Liver (tissue), 3 donors: ENCODE measurements at regions not wholly inside any gene's neighbourhood (a gene's known extent, or its start where the extent isn't known, plus 50 kb on each side); places are given as distances from the start of the nearest gene placed in this dataset.

Experiments
- ATF3 ChIP-seq: IDR thresholded peaks from 2 replicates; pipeline ENCODE4 v1.6.1; 2016; ENCODE audit warnings: antibody characterized with exemption
- CTCF ChIP-seq: fragments of 150-350 bp; IDR thresholded peaks from 2 replicates; pipeline ENCODE4 v1.5.1; 2017; ENCODE audit warnings: improper control_type of control experiment, low read depth, low read length; ENCODE audit not compliant: missing input control
- FOXA1 ChIP-seq: IDR thresholded peaks from 2 replicates; pipeline ENCODE4 v1.6.1; 2016; ENCODE audit warnings: antibody characterized with exemption
- GABPA ChIP-seq, 2 donors: IDR thresholded peaks in 1 of 2; conservative IDR thresholded peaks in 1 of 2; 2 replicates each; pipeline ENCODE4 v1.6.1; 2016; ENCODE audit warnings: antibody characterized with exemption in 2 of 2, mild to moderate bottlenecking in 1 of 2, moderate library complexity in 1 of 2
- JUND ChIP-seq, 2 donors: IDR thresholded peaks; 2 replicates each; pipeline ENCODE4 v1.6.1; 2016; ENCODE audit warnings: antibody characterized with exemption in 2 of 2
- MAX ChIP-seq: IDR thresholded peaks from 2 replicates; pipeline ENCODE4 v1.6.1; 2016; ENCODE audit warnings: antibody characterized with exemption
- RAD21 ChIP-seq, 2 donors: IDR thresholded peaks; 2 replicates each; pipeline ENCODE4 v1.6.1; 2016; ENCODE audit warnings: antibody characterized with exemption in 2 of 2, mild to moderate bottlenecking in 2 of 2
- RXRA ChIP-seq, 2 donors: IDR thresholded peaks; 2 replicates each; pipeline ENCODE4 v1.6.1; 2017 to 2018; ENCODE audit warnings: antibody characterized with exemption in 2 of 2, mild to moderate bottlenecking in 1 of 2
- SP1 ChIP-seq: IDR thresholded peaks from 2 replicates; pipeline ENCODE4 v1.6.1; 2018; ENCODE audit warnings: antibody characterized with exemption, mild to moderate bottlenecking
- TAF1 ChIP-seq: conservative IDR thresholded peaks from 2 replicates; pipeline ENCODE4 v1.6.1; 2016; ENCODE audit warnings: antibody characterized with exemption, mild to moderate bottlenecking
- YY1 ChIP-seq: IDR thresholded peaks from 2 replicates; pipeline ENCODE4 v1.6.1; 2016; ENCODE audit warnings: antibody characterized with exemption, mild to moderate bottlenecking
- TF ChIP-seq, protein P1 (sequence below): IDR thresholded peaks from 2 replicates; pipeline ENCODE4 v1.6.1; 2016; ENCODE audit warnings: antibody characterized with exemption
- TF ChIP-seq, protein P2 (sequence below): IDR thresholded peaks from 2 replicates; pipeline ENCODE4 v1.6.1; 2016; ENCODE audit warnings: antibody characterized with exemption, mild to moderate bottlenecking
- donor health status: healthy.
- donor health status: healthy.

GRCh38 chr13:85317781-85318180 lies 481.4 kb downstream of the SLITRK6 start:
- TF ChIP-seq GABPA (IDR thresholded peaks at IDR 0.05 in 1 of 2, conservative IDR thresholded peaks at IDR 0.05 in 1 of 2) (no peak), CTCF (no peak), ATF3 (no peak), MAX (no peak), RXRA (IDR thresholded peaks at IDR 0.05) (no peak), JUND (IDR thresholded peaks at IDR 0.05) (no peak), YY1 (no peak), FOXA1 (no peak), TAF1 (no peak), RAD21 (IDR thresholded peaks at IDR 0.05) (no peak), SP1 (no peak)
- TF ChIP-seq, protein P1, sequence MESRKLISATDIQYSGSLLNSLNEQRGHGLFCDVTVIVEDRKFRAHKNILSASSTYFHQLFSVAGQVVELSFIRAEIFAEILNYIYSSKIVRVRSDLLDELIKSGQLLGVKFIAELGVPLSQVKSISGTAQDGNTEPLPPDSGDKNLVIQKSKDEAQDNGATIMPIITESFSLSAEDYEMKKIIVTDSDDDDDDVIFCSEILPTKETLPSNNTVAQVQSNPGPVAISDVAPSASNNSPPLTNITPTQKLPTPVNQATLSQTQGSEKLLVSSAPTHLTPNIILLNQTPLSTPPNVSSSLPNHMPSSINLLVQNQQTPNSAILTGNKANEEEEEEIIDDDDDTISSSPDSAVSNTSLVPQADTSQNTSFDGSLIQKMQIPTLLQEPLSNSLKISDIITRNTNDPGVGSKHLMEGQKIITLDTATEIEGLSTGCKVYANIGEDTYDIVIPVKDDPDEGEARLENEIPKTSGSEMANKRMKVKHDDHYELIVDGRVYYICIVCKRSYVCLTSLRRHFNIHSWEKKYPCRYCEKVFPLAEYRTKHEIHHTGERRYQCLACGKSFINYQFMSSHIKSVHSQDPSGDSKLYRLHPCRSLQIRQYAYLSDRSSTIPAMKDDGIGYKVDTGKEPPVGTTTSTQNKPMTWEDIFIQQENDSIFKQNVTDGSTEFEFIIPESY = no peak
- TF ChIP-seq, protein P2, sequence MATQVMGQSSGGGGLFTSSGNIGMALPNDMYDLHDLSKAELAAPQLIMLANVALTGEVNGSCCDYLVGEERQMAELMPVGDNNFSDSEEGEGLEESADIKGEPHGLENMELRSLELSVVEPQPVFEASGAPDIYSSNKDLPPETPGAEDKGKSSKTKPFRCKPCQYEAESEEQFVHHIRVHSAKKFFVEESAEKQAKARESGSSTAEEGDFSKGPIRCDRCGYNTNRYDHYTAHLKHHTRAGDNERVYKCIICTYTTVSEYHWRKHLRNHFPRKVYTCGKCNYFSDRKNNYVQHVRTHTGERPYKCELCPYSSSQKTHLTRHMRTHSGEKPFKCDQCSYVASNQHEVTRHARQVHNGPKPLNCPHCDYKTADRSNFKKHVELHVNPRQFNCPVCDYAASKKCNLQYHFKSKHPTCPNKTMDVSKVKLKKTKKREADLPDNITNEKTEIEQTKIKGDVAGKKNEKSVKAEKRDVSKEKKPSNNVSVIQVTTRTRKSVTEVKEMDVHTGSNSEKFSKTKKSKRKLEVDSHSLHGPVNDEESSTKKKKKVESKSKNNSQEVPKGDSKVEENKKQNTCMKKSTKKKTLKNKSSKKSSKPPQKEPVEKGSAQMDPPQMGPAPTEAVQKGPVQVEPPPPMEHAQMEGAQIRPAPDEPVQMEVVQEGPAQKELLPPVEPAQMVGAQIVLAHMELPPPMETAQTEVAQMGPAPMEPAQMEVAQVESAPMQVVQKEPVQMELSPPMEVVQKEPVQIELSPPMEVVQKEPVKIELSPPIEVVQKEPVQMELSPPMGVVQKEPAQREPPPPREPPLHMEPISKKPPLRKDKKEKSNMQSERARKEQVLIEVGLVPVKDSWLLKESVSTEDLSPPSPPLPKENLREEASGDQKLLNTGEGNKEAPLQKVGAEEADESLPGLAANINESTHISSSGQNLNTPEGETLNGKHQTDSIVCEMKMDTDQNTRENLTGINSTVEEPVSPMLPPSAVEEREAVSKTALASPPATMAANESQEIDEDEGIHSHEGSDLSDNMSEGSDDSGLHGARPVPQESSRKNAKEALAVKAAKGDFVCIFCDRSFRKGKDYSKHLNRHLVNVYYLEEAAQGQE = no peak
